ENCODE measurements at regions not wholly inside any gene's neighbourhood (a gene's known extent, or its start where the extent isn't known, plus 50 kb on each side); places are given as distances from the start of the nearest gene placed in this dataset.

DNA sequence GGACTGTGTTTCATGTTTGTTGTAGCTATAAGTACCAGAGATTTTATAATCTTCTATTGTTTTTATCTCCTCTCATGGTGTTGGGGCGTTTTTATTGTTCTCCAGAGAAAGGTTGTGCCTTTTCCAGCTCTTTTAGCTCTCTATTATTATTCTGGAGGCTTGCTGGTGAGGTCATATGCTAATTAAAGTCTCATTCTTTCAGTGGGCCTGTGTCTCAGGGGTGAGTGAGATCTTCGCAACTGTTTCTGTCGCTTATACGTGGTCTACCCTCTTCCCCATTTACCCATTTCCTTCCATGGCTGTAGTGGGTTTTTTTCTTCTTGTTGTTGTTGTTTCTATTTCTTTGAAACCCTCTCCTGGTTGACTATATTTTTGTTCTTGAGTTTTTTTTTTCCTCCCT, 584.9 kb downstream of the TMEM182 start:
- TF ChIP-seq, protein P1, sequence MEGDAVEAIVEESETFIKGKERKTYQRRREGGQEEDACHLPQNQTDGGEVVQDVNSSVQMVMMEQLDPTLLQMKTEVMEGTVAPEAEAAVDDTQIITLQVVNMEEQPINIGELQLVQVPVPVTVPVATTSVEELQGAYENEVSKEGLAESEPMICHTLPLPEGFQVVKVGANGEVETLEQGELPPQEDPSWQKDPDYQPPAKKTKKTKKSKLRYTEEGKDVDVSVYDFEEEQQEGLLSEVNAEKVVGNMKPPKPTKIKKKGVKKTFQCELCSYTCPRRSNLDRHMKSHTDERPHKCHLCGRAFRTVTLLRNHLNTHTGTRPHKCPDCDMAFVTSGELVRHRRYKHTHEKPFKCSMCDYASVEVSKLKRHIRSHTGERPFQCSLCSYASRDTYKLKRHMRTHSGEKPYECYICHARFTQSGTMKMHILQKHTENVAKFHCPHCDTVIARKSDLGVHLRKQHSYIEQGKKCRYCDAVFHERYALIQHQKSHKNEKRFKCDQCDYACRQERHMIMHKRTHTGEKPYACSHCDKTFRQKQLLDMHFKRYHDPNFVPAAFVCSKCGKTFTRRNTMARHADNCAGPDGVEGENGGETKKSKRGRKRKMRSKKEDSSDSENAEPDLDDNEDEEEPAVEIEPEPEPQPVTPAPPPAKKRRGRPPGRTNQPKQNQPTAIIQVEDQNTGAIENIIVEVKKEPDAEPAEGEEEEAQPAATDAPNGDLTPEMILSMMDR (IDR thresholded peaks at IDR 0.05; ENCODE audit: insufficient read depth, low read depth, low read length, missing control alignments), result no peak
- H3K4me3 ChIP-seq (ENCODE audit: low read length), result no peak overlapping the region
- DNase-seq (ENCODE audit: low read depth), result no peak

DNA sequence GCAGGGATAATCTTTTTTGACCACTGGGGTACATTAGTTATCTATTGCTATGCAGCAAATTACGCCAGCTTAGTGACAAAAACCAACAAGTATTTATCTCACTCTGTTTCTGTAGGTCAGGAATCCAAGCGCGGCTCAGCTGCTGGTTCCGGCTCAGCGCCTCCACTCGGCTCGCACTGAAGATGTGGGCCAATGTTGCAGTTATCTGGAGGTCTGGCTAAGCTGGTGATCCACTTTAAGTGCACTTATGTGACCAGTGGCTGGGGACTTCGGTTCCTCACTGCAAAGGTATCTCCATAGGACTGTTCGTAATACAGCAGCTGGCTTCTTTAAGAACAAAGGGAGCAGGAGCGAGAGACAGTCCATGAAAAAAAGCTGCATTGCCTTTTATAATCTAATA, 591.9 kb downstream of the TMEM182 start:
- no peak overlapping the region for H3K4me3 ChIP-seq (ENCODE audit: low read length)
- no peak for DNase-seq (ENCODE audit: low read depth)
- TF ChIP-seq, protein P1 (IDR thresholded peaks at IDR 0.05; ENCODE audit: insufficient read depth, low read depth, low read length, missing control alignments), result no peak

DNA sequence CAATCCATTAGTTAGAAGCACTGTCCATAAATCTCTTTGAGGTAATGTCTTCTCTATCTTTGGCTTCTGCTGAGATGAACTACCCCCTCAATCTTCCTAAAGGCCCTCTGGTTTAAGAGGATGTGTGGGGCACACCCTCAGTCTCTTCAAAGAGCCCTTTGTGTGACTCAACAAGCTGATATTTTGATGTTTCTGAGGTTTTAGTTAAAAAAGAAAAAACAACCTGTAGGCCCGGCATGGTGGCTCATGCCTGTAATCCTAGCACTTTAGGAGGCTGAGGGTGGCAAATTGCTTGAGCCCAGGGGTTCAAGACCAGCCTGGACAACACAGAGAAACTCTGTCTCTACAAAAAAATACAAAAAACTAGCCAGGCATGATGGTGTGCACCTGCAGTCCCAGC, 593.5 kb downstream of the TMEM182 start:
- DNase-seq (ENCODE audit: low read depth), result no peak
- TF ChIP-seq, protein P1 (IDR thresholded peaks at IDR 0.05; ENCODE audit: insufficient read depth, low read depth, low read length, missing control alignments), result no peak
- no peak overlapping the region for H3K4me3 ChIP-seq (ENCODE audit: low read length)

DNA sequence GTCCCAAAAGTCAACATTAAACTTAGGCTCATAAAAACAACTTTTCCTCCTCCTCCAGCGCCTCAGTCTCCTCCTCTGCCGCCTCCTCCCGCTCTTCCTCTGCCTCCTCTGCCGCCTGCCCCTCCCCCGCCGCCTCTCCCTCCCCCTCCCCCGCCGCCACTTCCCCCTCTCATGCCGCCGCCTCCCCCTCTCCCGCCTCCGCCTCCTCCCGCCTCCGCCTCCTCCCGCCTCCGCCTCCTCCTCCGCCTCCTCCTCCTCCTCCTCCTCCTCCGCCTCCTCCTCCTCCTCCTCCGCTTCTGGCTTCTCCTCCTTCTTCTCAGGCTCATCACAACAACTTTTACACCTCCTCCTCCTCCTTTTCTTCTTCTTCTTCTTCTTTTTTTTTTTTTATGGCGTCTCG, 599.9 kb downstream of the TMEM182 start:
- H3K4me3 ChIP-seq (ENCODE audit: low read length), result no peak overlapping the region
- no peak for DNase-seq (ENCODE audit: low read depth)
- TF ChIP-seq, protein P1 (IDR thresholded peaks at IDR 0.05; ENCODE audit: insufficient read depth, low read depth, low read length, missing control alignments), result no peak

DNA sequence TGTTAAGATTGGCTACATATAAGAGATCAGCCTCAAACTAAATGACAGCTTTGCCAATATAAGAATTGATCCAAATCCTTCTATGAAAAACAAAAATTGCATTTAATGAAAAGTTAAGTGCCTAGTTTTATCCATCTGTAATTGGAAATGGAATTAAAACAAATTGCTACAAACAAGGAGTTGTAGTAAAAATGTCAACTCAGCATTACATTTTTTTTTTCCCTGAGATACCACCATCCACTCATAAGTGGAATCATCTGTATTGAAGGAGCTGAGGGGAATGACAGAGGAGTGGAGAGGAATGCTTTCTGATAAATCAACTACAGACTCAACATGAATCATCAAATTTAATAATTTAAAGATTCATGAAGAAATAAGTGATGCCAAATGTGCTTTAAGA, 601.8 kb downstream of the TMEM182 start:
- DNase-seq (ENCODE audit: low read depth), result no peak
- TF ChIP-seq, protein P1 (IDR thresholded peaks at IDR 0.05; ENCODE audit: insufficient read depth, low read depth, low read length, missing control alignments), result no peak
- no peak overlapping the region for H3K4me3 ChIP-seq (ENCODE audit: low read length)

DNA sequence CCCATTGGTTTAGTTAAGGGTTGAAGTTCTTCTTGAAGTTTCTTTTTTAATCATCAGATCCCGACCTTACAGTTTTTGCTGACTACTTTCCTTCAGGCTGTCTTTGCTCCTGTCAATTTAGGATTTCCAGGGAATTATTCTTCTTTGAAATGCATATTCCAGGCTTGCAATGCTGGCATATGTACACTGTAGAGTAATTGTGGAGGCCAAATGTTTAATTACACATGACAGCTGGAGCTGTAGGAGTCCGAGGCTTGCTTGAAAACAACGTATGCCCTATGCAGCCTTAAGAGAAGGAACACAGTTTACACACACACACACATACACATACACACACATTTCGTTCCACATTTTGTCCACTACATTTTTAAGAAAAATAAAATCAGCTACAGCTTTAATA, 602.3 kb downstream of the TMEM182 start:
- no peak for DNase-seq (ENCODE audit: low read depth)
- TF ChIP-seq, protein P1 (IDR thresholded peaks at IDR 0.05; ENCODE audit: insufficient read depth, low read depth, low read length, missing control alignments), result no peak
- H3K4me3 ChIP-seq (ENCODE audit: low read length), result no peak overlapping the region

DNA sequence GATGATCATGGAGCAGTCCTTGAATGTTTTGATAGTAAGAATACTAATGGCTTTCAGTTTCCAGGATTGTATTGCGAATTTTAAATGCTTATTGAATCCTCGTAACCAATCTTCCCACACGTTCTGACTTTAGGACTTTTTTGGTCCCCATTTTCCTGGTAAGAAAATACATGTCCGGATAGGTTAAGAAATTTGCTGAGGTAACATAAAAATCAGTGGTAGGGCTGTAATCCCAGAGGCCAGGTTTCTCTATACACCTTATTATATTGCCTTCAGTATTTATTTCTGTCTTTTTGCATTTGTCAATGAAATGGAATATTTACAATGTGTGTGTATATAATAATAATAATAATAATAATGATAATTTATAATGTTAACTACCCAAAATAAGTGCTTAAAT, 603.2 kb downstream of the TMEM182 start:
- TF ChIP-seq, protein P1 (IDR thresholded peaks at IDR 0.05; ENCODE audit: insufficient read depth, low read depth, low read length, missing control alignments), result no peak
- no peak for DNase-seq (ENCODE audit: low read depth)
- no peak overlapping the region for H3K4me3 ChIP-seq (ENCODE audit: low read length)
